ENCODE measurements at regions not wholly inside any gene's neighbourhood (a gene's known extent, or its start where the extent isn't known, plus 50 kb on each side); places are given as distances from the start of the nearest gene placed in this dataset.
"Not testable (repeated sequence)": the region's sequence is repeated elsewhere in the genome, so short reads cannot be mapped to it uniquely, and the experiment has no call there.

DNA sequence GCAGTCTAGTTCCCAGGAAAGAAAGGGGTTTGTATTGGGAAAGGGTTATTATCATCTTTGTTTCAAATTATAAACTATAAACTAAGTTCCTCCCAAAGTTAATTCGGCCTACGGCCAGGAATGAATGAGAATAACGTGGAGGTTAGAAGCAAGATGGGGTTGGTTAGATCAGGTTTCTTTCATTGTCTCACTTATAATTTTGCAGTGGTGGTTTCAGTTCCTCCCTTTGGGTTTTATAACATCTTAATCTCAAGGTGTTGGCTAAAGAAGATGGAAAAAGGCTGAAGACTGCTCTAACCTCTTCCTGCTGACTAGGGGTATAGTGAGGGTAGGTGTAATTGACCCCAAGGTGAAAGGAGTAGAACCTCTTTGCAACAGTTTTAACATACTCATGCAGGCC lies 1050.7 kb downstream of the OTOL1 start:
- peaks cover 19% of the 10 kb centered on the region for H3K9me3 Mint-ChIP-seq
- H3K4me1 Mint-ChIP-seq (ENCODE audit: low read depth), result no peaks in the 10 kb centered on the region
- H3K27me3 Mint-ChIP-seq, result no peaks in the 10 kb centered on the region
- H3K4me3 Mint-ChIP-seq, result no peak overlapping the region
- H3K27ac Mint-ChIP-seq, result no peak overlapping the region
- H3K36me3 Mint-ChIP-seq (ENCODE audit: low read depth), result no peaks in the 10 kb centered on the region
- intact Hi-C loops (cut with micrococcal nuclease), result no loop called here

DNA sequence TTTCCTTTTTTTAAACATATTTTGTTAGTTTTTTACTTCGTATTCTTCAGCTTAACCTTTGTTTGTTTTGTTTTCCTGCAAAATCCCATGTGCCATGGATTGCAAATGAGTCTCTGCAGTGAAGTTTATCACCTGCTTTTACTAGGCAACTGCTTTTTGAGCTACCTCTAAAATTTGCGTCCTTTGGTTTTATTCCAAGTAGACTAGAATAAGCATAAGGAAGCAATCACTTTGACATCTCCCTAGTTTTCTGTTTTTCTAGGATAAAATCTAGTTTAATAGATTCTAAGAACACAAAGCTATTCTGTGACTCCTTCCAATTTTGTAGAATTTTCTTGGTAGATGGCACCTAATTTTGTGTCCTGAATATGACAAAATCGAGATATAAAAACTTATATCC lies 1059.2 kb downstream of the OTOL1 start:
- Mint-ChIP-seq H3K9me3 (peaks cover 18% of the 10 kb centered on the region), H3K4me3 (no peak overlapping the region), H3K27me3 (no peaks in the 10 kb centered on the region), H3K36me3 (ENCODE audit: low read depth) (no peaks in the 10 kb centered on the region), H3K27ac (no peak overlapping the region), H3K4me1 (ENCODE audit: low read depth) (no peaks in the 10 kb centered on the region)
- intact Hi-C loops (cut with micrococcal nuclease), result no loop called here

DNA sequence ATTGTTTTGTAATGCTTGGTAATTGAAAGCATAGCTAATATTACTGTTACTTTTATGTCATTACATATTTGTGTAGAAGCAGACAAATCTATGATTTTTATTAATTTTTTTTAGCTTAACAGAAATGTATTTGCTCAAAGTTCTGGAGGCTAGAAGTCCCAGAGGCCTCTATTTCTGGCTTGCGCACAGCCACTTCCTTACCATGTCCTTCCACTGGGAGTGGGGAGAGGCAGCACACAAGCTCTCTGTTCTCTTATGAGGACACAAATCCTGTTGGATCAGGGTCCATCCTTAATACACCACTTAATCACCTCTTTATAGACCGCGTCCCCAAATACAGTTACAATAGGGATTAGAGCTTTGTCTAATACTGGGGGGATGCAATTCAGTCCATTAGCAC lies 1061.4 kb downstream of the OTOL1 start:
- intact Hi-C loops (cut with micrococcal nuclease), result no loop called here
- H3K27ac Mint-ChIP-seq, result no peak overlapping the region

DNA sequence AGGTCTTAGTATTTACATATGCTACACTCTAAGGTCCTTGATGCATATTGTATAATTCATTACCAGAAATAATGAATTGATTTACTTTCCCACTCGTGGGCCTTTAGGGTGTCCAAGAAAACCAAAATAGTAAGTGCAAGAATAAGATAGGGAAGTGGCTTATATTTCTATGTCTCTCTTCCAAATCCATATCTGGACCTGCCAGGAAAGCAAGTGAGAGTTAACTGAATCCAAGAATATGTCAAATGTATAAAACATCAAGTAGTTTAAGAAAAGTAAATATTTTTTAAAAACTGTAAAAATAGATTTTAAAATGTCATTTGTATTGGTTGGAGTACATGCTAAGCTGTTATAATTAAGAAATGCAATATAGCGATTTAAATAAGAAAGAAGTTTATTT lies 1072.1 kb downstream of the OTOL1 start:
- Mint-ChIP-seq H3K9me3 (peaks cover 11% of the 10 kb centered on the region), H3K36me3 (ENCODE audit: low read depth) (no peaks in the 10 kb centered on the region), H3K4me3 (no peak overlapping the region), H3K4me1 (ENCODE audit: low read depth) (no peaks in the 10 kb centered on the region), H3K27me3 (no peaks in the 10 kb centered on the region), H3K27ac (no peak overlapping the region)
- intact Hi-C loops (cut with micrococcal nuclease), result no loop called here

More for the DNA sequence above, 1061.4 kb downstream of the OTOL1 start:
- Mint-ChIP-seq H3K27me3 (no peaks in the 10 kb centered on the region), H3K4me3 (no peak overlapping the region), H3K9me3 (peaks cover 9% of the 10 kb centered on the region), H3K36me3 (ENCODE audit: low read depth) (no peaks in the 10 kb centered on the region), H3K4me1 (ENCODE audit: low read depth) (no peaks in the 10 kb centered on the region)

DNA sequence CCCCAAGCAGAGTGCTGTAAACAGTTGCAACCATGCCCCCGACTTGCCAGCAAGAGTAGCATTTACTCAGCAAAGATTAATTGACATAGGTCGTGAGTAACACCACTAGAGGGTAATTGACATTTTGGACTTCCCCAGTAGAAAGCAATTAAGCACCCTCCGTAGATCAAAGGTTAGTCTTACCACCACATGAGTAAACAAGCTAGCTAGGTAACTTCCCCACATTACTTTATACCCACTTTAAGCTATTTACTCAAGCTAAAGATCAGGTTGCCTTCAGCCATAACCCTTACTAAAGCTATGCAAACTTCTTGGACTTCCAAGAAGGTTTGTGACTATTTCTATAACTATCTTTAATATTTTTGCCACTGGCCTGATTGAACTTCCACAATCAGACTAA lies 1072.7 kb downstream of the OTOL1 start:
- intact Hi-C loops (cut with micrococcal nuclease), result no loop called here
- Mint-ChIP-seq H3K36me3 (ENCODE audit: low read depth) (no peaks in the 10 kb centered on the region), H3K4me1 (ENCODE audit: low read depth) (no peaks in the 10 kb centered on the region), H3K27ac (no peak overlapping the region), H3K9me3 (peaks cover 12% of the 10 kb centered on the region), H3K4me3 (no peak overlapping the region), H3K27me3 (no peaks in the 10 kb centered on the region)

DNA sequence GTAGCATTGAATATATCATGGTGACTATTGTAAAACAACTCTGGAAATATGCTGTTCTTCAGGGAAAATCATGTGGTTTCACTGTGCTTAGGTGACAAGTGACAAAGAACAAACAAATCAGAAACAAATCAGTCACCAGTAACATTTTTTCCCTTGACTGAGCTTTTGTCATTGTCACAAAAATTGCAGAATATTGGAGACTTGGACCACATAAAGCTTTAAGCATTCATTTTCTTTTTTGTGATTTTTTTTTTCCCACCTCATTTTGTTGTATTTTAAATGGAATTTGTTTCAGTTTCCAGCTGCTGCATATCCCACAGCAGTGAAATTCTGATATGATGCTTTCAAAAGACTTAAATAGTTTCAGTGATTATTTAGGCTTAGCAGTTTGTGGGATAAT lies 1088.4 kb downstream of the OTOL1 start:
- H3K27ac Mint-ChIP-seq, result no peak overlapping the region
- H3K4me3 Mint-ChIP-seq, result no peak overlapping the region
- intact Hi-C loops (cut with micrococcal nuclease), result no loop called here
- H3K27me3 Mint-ChIP-seq, result no peaks in the 10 kb centered on the region
- H3K4me1 Mint-ChIP-seq (ENCODE audit: low read depth), result no peaks in the 10 kb centered on the region
- H3K36me3 Mint-ChIP-seq (ENCODE audit: low read depth), result no peaks in the 10 kb centered on the region
- peaks cover 17% of the 10 kb centered on the region for H3K9me3 Mint-ChIP-seq

DNA sequence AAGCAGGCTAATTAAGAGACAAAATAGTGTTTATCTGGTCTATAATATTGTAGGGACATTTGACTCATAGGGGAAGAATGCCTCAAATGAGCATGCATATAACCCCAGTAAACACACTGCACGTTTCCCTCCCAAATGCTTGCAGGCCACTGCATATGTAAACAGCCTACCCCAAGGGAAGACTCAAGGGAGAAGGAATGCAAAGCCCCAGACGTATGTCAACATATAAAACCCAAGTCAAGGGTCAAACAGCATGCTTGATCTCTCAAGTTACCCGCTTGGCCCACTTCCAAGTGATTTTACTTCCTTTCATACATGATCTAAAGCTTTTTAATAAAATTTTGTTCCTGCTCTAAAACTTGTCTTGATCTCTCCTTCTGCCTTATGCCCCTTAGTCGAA lies 1090.0 kb downstream of the OTOL1 start:
- intact Hi-C loops (cut with micrococcal nuclease), result no loop called here
- no peaks in the 10 kb centered on the region for H3K27me3 Mint-ChIP-seq

DNA sequence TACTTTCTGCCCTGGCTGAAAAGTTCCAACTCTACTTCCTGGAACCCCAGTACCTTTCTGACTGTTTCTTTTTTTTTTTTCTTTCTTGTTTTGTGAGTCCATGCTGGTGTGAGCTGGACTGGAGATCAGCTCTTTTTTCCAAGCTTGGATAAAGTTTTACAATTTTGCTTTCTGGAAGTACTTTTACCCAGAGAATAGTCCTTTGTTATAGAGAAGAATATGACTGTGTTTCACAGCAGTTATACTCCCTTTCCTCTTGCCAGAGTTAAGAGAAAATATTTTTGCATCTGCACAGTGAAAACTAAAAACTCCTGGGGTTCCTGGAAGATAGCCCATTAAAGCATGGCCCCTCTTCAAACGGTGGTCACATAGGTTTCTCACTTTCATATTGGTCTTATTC lies 1100.6 kb downstream of the OTOL1 start:
- H3K9me3 Mint-ChIP-seq, result peaks cover 43% of the 10 kb centered on the region
- H3K27me3 Mint-ChIP-seq, result no peaks in the 10 kb centered on the region
- intact Hi-C loops (cut with micrococcal nuclease), result no loop called here
- no peaks in the 10 kb centered on the region for H3K4me1 Mint-ChIP-seq (ENCODE audit: low read depth)
- no peak overlapping the region for H3K4me3 Mint-ChIP-seq
- no peak overlapping the region for H3K27ac Mint-ChIP-seq
- H3K36me3 Mint-ChIP-seq (ENCODE audit: low read depth), result no peaks in the 10 kb centered on the region

More for the DNA sequence above, 1090.0 kb downstream of the OTOL1 start:
- Mint-ChIP-seq H3K4me1 (ENCODE audit: low read depth) (no peaks in the 10 kb centered on the region), H3K9me3 (peaks cover 14% of the 10 kb centered on the region), H3K27ac (no peak overlapping the region), H3K4me3 (no peak overlapping the region), H3K36me3 (ENCODE audit: low read depth) (no peaks in the 10 kb centered on the region)

DNA sequence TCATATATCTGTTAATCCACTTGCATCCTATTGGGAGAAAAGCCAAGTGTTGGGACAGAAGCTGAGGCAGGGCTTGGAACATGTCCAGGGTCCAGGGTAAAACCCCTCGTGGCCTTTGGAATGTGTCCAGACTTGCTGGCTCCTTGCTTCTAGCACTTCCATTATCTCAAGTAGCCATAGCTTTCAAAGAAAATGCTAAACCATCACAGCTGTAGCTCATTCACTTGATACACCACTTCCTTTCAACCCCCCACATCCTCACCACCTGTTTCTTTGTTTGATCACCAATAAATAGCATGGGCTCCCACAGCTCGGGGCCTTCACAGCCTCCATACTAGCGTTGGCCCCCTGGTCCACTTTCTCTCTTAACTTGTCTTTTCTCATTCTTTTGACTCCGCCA lies 1101.9 kb downstream of the OTOL1 start:
- H3K4me3 Mint-ChIP-seq; intact Hi-C loops (cut with micrococcal nuclease): not testable (repeated sequence)

DNA sequence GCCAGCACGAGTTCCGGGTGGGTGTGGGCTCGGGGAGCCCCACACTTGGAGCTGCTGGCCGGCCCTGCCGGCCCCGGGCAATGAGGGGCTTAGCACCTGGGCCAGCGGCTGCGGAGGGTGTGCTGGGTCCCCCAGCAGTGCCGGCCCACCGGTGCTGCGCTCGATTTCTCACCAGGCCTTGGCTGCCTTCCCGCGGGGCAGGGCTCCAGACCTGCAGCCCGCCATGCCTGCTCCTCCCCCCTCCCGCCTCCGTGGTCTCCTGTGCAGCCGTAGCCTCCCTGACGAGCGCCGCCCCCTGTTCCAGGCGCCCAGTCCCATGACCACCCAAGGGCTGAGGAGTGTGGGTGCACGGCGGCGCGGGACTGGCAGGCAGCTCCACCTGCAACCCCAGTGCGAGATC lies 1103.1 kb downstream of the OTOL1 start:
- H3K4me1 Mint-ChIP-seq (ENCODE audit: low read depth); H3K4me3 Mint-ChIP-seq; H3K27me3 Mint-ChIP-seq; H3K27ac Mint-ChIP-seq; intact Hi-C loops (cut with micrococcal nuclease); H3K36me3 Mint-ChIP-seq (ENCODE audit: low read depth): not testable (repeated sequence)
- H3K9me3 Mint-ChIP-seq, result peaks cover 67% of the 10 kb centered on the region

More for the DNA sequence above, 1101.9 kb downstream of the OTOL1 start:
- H3K27ac Mint-ChIP-seq; H3K36me3 Mint-ChIP-seq (ENCODE audit: low read depth); H3K4me1 Mint-ChIP-seq (ENCODE audit: low read depth); H3K27me3 Mint-ChIP-seq: not testable (repeated sequence)
- H3K9me3 Mint-ChIP-seq, result peaks cover 55% of the 10 kb centered on the region

DNA sequence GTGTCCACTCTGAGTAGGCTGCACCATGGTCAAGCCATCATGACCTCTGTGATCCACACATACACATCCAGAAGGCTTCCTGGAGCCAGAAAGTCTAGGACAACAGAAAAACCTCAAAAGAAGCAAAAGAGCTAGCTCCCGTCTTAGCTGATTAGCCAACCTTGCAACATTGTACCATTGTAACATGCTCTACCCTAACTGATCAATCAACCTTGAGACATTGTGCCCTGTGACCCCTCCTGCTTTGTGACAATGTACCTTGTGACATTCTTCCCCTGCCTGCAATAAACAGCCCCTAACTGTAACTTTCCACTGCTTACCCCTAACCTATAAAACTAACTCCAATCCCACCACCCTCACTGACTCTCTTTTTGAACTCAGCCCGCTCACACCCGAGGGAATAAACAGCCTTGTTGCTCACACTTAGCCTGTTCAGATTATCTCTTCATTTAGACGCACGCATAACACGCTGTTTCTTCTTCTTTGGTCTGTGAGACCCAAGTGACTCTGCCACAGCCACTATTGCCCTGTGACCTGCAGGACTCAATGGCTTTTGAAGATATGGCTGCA lies 1104.6 kb downstream of the OTOL1 start:
- Mint-ChIP-seq H3K27ac (no peak overlapping the region), H3K9me3 (peaks cover 74% of the 10 kb centered on the region), H3K4me3 (no peak overlapping the region), H3K36me3 (ENCODE audit: low read depth) (no peaks in the 10 kb centered on the region), H3K27me3 (no peaks in the 10 kb centered on the region), H3K4me1 (ENCODE audit: low read depth) (no peaks in the 10 kb centered on the region)
- intact Hi-C loops (cut with micrococcal nuclease), result no loop called here

DNA sequence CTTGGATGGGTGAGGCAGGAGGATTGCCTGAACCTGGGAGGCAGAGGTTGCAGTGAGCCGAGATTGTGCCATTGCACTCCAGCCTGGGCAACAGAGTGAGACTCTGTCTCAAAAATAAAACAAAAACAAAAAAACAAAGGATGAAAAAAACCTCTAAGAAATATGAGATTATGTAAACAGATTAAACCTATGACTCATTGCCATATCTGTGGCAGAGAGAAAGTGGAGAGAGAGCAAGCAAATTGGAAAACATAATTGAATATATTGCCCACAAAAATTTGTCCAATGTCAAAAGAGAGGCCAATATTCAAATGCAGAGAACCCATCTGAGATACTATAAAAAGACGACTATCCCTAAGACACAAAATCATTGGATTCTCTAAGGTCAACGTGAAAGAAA lies 1106.0 kb downstream of the OTOL1 start:
- no peak overlapping the region for H3K27ac Mint-ChIP-seq
- intact Hi-C loops (cut with micrococcal nuclease), result no loop called here
- no peaks in the 10 kb centered on the region for H3K27me3 Mint-ChIP-seq
- no peak overlapping the region for H3K4me3 Mint-ChIP-seq
- H3K36me3 Mint-ChIP-seq (ENCODE audit: low read depth), result no peaks in the 10 kb centered on the region
- peaks cover 82% of the 10 kb centered on the region for H3K9me3 Mint-ChIP-seq
- H3K4me1 Mint-ChIP-seq (ENCODE audit: low read depth), result no peaks in the 10 kb centered on the region

DNA sequence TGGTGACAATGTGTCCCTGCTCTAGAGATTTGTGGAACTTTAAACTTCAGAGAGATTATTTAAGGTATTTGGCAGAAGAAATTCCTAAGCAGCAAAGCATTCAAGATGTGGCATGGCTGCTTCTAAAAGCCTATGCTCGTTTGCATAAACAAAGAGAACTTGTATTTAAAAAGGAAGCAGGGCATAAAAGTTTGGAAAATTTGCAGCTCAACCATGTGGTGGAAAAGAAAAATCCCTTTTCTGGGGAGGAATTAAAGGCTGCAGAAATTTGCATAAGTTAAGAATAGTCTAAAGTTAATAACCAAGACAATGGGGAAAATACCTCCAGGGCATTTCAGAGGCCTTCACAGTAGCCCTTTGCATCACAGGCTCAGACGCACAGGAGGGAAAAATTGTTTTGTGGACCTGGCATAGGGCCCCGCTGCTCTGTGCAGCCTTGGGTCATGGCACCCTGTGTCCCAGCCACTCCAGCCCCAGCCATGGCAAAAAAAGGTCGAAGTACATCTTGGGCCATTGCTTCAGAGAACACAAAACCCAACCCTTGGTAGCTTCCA lies 1109.1 kb downstream of the OTOL1 start:
- Mint-ChIP-seq H3K27ac (no peak overlapping the region), H3K4me1 (ENCODE audit: low read depth) (no peaks in the 10 kb centered on the region), H3K36me3 (ENCODE audit: low read depth) (no peaks in the 10 kb centered on the region), H3K4me3 (no peak overlapping the region), H3K9me3 (peaks cover 68% of the 10 kb centered on the region), H3K27me3 (no peaks in the 10 kb centered on the region)
- intact Hi-C loops (cut with micrococcal nuclease), result no loop called here

DNA sequence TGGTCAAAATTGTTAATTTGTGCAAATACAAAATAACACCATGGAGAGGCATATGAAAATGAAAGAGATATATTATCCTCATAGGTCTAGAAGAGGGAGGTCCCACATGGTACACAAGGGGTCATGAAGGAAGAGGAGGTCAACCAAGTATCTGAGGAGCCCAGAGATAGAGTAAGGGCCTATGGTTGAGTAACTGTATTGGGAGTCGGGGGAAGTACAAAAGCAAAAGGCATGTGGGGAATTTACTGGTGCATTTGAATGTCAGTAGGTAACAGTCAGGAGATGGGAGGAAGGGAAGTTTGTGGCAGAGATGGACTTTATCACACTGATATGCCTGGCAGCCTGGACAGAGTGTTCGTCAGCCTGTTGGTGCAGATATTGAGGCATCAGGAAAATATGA lies 1113.7 kb downstream of the OTOL1 start:
- Mint-ChIP-seq H3K4me1 (ENCODE audit: low read depth) (no peaks in the 10 kb centered on the region), H3K36me3 (ENCODE audit: low read depth) (no peaks in the 10 kb centered on the region), H3K9me3 (peaks cover 36% of the 10 kb centered on the region), H3K4me3 (no peak overlapping the region), H3K27me3 (no peaks in the 10 kb centered on the region), H3K27ac (no peak overlapping the region)
- intact Hi-C loops (cut with micrococcal nuclease), result no loop called here

DNA sequence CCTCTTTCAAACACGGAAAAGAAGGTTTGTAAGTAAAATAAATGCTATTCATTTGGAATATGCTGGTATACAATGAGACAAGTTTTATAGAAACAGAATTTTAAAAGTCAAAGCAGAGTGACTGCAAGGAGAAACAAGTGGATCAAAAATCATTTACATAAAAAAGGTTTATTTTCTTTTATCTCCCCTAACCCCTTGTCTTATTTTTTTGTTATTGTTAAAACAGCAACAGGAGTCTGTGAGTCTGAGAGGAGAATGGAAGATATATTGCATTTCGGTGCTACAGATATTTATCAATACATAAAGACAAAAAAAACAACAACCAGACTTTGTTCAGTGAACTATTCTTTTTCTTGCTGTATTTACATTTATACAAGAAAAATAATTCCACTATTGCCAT lies 1116.4 kb downstream of the OTOL1 start:
- no peaks in the 10 kb centered on the region for H3K27me3 Mint-ChIP-seq
- no peaks in the 10 kb centered on the region for H3K4me1 Mint-ChIP-seq (ENCODE audit: low read depth)
- H3K27ac Mint-ChIP-seq, result no peak overlapping the region
- H3K4me3 Mint-ChIP-seq, result no peak overlapping the region
- no peaks in the 10 kb centered on the region for H3K36me3 Mint-ChIP-seq (ENCODE audit: low read depth)
- H3K9me3 Mint-ChIP-seq, result peaks cover 21% of the 10 kb centered on the region
- intact Hi-C loops (cut with micrococcal nuclease), result no loop called here

All from dendritic cell treated with granulocyte-macrophage colony-stimulating factor and Interleukin-4, amounts not matched to agents 40 ng/mL and 50 ng/mL, for 4 days (primary cell).